GM21447 (cell line): ENCODE measurements at regions not wholly inside any gene's neighbourhood (a gene's known extent, or its start where the extent isn't known, plus 50 kb on each side); places are given as distances from the start of the nearest gene placed in this dataset.
"Not testable (repeated sequence)": the region's sequence is repeated elsewhere in the genome, so short reads cannot be mapped to it uniquely, and the experiment has no call there.

Experiments used
- ATAC-seq: cut with Tn5 transposase; IDR thresholded peaks from one replicate; pipeline ENCODE4 v1.9.1; 2021; ENCODE audit not compliant: unreplicated experiment

GRCh38 chr9:82880336-82881050 lies 182.4 kb downstream of the RASEF start:
- ATAC-seq = no peak

- ATAC-seq = no peak
Observed at GRCh38 chr9:82882138-82882537, 180.8 kb downstream of the RASEF start.

GRCh38 chr9:82882748-82883147 lies 180.2 kb downstream of the RASEF start:
- no peak for ATAC-seq

GRCh38 chr9:82883436-82883835 lies 179.5 kb downstream of the RASEF start:
- no peak for ATAC-seq

- ATAC-seq = not testable (repeated sequence)
Observed at GRCh38 chr9:82883974-82884373, 179.0 kb downstream of the RASEF start.

GRCh38 chr9:82890401-82890800 lies 172.5 kb downstream of the RASEF start:
- ATAC-seq = no peak

GRCh38 chr9:82890865-82891264 lies 172.1 kb downstream of the RASEF start:
- ATAC-seq = no peak

GRCh38 chr9:82891321-82891720 lies 171.6 kb downstream of the RASEF start:
- no peak for ATAC-seq

GRCh38 chr9:82893549-82893948 lies 169.4 kb downstream of the RASEF start:
- ATAC-seq = no peak

- ATAC-seq = no peak
Observed at GRCh38 chr9:82894548-82894947, 168.4 kb downstream of the RASEF start.

- no peak for ATAC-seq
Observed at GRCh38 chr9:82894961-82895821, 167.8 kb downstream of the RASEF start.

- no peak for ATAC-seq
Observed at GRCh38 chr9:82895822-82896110, 167.2 kb downstream of the RASEF start.

GRCh38 chr9:82903503-82903902 lies 159.4 kb downstream of the RASEF start:
- ATAC-seq = no peak

- no peak for ATAC-seq
Observed at GRCh38 chr9:82911996-82912395, 150.9 kb downstream of the RASEF start.

- no peak for ATAC-seq
Observed at GRCh38 chr9:82912645-82913044, 150.3 kb downstream of the RASEF start.

- ATAC-seq = not testable (repeated sequence)
Observed at GRCh38 chr9:82916238-82916637, 146.7 kb downstream of the RASEF start.

GRCh38 chr9:82920154-82920553 lies 142.8 kb downstream of the RASEF start:
- ATAC-seq = no peak

- ATAC-seq = no peak
Observed at GRCh38 chr9:82922686-82923085, 140.3 kb downstream of the RASEF start.

- no peak for ATAC-seq
Observed at GRCh38 chr9:82923092-82923911, 139.6 kb downstream of the RASEF start.

GRCh38 chr9:82923912-82924605 lies 138.9 kb downstream of the RASEF start:
- ATAC-seq = no peak
